GM03348 (cell line): ENCODE measurements at regions not wholly inside any gene's neighbourhood (a gene's known extent, or its start where the extent isn't known, plus 50 kb on each side); places are given as distances from the start of the nearest gene placed in this dataset.

Experiments used
- DNase-seq: peaks from one replicate; pipeline ENCODE4 v3.0.0; 2012; ENCODE audit warnings: low spot score

DNA sequence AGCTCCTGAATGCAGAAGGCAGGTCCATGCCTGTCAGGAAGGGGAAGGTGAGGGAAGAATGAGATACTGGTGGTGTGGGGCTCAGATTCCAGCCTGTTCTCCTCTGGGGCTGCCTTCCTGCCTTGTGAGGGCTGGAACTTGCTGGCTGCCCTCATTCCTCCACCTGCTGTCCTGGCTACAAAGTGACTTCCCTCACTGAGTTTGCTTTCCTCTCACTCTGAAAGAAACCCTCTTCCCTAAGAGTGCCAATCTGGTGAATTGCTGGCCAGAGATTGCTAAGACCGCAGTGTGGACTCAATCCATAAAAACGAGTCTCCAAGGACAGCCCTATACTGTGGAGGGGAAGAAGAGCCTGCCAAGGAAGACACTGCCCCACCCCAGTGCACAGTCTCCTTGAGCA, 664.4 kb upstream of the HS6ST1 start:
- DNase-seq = no peak

DNA sequence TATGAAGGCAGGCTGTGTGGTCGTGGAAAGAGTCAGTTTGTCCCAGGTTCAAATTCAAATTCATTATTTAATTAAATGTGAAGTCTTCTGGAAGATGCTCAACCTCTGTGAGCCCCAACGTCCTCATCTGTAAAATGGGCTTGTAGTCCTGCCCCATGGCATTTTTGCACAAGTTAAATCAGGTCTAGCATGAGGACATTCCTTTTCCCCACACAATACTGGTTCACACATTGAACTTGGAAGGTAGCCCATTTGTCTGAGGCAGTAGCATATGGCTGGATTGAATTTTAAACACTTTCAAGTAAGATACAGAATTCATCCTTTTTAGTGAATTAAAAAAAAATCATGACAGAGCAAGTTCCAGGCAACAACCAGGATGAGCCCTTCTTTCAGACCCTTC, 665.4 kb upstream of the HS6ST1 start:
- DNase-seq = no peak

DNA sequence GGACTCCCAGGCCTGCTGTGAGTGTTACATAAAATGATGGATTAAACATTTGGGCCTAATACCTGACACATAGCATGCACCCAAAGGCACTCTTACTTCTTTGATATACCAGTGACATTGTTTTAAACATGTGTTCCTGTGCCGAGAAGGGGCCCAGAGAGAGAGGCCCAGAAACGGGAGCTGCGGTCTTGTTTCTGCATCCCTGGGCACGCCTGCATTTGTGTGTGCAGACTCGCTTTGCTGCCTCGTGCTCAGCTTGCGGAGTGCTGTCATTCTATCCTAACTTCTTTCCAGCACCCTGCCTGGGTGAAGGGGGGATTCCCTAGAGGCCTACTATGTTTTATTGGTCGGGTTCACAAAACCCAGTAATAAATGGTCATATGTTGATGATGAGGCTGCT, 666.2 kb upstream of the HS6ST1 start:
- no peak for DNase-seq

DNA sequence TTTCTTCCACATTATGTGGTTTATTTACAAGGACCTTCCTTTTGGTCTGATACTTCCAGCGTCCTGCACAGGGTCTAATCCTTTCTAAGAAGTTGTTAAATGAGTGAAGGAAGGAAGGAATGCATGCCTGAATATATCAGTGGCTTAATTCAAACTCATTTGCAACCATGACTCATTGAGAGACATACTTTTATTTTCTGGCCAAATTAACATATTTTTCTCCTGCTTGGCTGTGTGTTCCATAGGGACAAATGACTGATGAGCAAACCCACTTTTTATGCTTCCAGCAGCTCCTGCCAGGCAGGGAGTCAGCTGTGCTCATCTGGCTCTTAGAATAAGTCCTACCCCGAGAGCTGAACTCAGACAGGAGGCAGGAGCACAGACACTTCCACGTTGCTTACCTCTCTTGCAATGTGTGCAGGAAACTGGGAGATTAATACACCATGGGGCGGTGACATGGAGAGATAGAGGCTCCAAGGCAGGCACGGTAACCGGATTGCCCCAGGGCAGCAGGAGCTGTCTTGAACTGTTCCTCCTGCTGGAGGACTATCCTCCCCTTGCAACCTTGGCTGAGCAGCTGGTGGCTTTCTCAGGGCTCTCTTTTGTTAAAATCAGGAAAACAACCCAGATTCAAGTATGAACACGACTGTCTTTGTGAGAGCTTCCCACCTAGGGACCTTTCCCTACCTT, 667.5 kb upstream of the HS6ST1 start:
- DNase-seq = no peak

DNA sequence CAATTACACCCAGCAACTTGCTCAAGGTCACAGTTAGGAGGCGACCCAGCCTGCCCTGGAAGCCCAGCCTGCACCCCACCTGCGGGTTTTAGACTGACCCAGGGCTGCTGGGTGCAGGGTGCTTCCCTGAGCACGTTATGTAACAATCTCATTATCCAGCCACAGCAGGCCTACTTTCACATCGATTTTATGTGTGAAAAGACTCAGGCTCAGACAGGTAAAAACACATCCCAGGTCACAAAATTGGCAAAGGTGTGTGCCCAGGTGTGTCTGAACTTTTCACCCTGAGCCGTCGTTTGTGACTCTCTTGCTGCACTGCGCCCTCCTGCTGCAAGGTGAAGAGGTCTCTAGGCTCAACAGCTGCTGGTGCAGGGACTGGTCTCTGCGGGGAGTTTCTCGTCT, 668.2 kb upstream of the HS6ST1 start:
- no peak for DNase-seq

DNA sequence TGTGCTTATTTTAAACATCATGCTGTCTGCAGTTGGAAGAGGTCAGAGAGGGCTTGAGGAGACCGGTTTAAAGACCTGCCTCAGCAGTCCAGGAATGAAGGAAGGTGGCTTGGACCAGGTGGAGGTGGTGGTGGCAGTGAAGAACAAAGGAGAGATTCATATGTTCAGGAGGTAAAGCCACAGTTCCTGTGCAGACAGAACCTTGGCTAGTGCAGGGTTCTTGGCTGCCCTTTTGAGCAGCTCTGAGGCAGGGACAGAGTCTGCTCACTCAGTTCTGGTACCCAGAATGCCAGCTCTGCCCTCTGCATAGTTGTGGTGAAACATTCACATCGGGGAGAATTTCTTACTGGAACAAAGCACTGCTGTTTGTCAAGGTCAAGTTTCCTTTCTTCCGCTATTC, 669.7 kb upstream of the HS6ST1 start:
- DNase-seq = no peak

DNA sequence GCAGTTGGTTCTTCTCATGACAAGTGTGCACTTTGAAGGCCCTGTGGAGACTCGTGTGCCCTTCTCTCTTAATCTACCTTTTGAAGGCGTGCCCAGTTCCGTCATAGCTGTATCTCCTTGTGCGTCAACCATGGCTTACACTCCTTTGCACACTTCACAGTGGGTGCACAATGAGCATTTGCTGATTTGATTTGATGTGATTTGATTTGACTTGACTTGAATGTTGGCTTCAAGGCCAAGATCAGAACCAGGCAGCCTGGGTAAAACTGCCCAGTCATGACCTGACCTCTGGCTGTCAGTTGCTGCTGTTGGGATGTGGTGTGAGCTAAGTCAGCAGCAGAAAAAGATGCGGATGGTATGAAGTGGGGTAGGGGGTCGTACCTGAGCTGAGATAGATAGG, 670.3 kb upstream of the HS6ST1 start:
- DNase-seq = no peak

DNA sequence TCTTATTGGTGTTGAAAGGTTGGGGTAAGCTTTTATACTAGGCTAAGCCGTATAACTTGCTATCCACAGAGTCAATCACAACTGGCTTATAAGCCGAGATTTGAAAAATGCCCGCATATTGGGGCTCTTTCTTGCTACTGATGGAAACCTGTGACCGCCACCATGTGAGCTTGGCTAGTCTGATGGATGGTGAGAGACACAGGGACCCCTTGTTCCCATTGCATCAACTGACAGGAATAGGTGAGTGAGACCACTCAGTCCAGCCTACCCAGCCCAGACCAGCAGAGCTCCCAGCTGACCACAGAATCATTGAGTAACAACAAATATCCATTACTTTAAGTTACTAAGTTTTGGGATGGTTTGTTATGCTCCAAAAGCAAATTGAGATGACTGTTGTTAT, 676.4 kb upstream of the HS6ST1 start:
- no peak for DNase-seq

DNA sequence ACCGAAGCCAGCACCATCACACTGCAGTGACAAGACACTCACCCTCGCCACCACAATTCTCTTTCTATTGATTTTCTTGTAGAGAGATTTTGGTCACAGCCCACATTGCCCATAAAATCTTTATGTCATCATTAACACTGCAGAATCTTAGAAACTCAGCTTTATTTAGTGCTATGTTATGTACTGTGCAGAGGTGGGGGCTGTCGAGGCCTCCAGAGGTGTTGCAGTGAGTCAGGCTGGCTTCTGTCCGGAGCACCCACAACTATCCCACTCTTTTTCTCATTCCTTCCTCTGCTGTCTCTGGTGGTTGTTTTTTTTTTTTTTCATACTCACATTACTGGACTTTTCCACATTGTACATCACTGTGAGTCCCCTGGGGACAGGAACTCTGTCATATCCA, 677.4 kb upstream of the HS6ST1 start:
- DNase-seq = no peak

DNA sequence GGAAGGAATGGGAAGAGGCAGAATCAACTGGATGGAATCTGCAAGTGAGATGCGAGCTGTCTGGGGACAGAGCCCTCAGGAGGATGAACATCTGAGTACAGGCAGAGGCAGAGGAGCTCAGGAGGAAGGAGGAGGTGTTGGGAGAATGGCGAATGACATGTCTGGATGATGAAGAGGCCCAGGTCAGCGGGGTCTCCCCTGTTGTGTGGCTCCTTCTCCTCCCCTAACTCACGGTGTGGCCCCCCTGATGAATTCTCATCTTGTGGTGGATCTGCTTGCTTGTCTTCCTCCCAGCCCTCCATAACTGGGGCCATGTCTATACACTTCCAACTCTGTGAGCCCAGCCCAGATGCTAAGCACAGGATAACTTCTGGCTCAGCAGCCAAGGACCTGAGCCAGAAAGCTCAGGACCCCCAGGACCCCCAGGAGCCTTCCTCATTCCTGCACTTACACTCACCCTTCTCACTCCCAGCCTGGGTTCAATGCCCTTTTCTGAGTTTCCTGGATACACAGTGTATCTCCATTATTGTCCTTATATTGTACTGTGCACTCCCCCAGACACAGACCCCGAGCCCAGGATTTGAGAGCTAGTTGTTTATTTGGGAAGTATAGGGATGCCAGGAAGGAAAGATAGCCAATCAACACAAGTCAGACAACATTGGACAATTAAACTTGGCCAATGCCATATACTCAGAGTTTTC, 678.6 kb upstream of the HS6ST1 start:
- DNase-seq = no peak

DNA sequence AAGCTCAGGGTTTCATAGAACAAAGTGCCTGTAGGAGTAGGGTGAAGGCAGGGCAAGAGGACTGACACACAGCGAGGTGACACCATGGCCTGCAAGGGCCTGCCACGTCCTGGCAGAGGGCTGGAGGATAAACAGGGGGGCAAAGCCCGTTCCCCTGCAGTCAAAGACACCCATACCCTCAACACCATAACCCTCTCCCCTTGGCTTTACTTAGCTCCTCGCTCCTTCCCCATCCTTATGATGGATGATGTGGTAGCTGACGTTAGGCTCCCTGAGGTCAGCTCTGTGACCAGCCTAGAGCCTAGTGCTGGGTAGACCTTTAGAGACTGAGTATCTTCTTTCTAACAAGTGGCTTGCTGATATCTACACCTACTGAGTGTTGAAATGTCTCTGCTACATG, 683.3 kb upstream of the HS6ST1 start:
- no peak for DNase-seq

DNA sequence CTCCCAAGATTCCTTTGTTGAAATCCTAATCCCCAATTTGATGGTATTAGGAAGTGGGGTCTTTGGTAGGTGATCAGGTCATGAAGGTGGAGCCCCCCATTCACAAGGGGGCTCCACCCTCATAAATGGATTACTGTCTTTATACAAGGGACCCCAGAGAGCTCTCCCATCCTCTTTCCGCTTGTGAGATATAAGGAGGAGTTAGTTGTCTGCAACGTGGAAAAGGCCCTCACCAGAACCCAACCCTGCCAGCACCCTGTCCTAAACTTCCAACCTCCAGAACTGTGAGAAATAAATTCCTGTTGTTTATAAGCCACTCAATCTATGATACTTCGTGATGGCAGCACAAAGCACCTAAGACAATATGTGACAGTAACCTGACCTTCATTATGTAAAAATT, 684.1 kb upstream of the HS6ST1 start:
- no peak for DNase-seq

DNA sequence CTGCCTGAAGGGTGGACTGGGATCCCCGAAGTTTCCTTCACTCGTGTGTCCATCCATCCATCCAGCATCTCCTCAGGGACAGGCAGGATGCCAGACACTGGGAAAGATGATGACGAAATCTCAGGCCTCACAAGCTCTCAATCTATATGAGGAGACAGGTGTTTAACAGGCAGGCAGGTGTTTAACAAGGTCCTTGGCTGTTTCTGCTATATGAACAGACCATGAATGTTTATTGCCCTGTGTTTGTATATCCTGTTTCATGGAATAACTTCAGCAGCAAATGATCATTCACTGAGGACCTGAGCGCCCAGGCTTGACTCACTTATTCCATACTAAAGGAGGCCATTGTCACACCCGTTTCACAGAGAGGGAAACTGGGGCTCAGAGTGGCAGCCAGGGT, 685.8 kb upstream of the HS6ST1 start:
- no peak for DNase-seq

DNA sequence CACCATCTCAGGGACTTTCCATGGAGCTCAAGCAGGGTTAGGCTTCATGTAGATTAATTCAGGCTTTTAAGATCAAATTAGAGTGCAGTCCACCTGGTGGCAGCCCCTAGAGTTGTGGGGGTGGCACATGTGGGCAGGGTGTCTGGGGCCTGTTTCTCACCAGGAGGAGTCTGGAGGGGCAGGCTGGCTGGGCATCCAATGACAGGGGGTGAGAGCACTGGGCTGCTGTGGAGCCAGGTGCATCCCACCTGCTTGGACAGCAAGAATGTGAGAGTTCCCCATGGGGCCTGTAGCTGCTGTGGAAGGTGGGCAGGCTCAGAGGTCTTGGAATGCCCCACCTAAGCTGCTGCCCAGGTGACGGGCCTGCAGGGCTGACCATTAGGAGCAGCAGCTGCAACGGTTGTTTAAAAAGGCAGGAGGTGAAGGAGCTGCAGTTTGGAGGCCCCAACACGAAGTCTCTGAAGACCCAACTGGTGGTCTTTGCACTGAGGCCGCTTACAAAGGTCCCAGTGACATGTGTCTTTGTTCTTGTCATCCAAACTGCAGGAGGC, 686.3 kb upstream of the HS6ST1 start:
- DNase-seq = no peak

DNA sequence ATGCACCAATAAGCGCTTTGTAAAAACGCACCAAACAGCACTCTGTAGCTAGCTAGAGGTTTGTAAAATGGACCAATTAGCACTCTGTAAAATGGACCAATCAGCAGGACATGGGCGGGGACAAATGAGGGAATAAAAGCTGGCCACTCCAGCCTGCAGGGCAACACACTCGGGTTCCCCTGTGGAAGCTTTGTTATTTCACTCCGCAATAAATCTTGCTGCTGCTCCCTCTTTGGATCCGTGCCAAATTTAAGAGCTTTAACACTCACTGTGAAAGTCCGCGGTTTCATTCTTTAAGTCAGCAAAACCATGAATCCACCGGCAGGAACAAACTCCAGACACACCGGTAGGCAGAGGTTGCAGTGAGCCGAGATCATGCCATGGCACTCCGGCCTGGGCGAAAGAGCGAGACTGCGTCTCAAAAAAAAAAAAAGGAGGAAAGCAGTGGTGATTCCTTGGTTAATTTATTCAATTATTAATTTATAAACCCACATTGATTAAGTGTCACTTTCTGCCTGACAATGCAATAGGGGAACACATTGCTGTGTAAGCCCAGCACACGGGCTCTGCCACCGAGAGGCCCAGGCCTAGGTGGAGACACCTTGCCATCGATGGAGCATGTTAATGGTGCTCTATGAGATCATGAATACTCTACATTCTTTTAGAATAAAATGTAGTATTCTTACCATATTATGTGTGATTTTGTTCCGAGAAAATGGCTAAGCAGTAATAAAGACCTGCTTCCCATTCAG, 687.6 kb upstream of the HS6ST1 start:
- no peak for DNase-seq

DNA sequence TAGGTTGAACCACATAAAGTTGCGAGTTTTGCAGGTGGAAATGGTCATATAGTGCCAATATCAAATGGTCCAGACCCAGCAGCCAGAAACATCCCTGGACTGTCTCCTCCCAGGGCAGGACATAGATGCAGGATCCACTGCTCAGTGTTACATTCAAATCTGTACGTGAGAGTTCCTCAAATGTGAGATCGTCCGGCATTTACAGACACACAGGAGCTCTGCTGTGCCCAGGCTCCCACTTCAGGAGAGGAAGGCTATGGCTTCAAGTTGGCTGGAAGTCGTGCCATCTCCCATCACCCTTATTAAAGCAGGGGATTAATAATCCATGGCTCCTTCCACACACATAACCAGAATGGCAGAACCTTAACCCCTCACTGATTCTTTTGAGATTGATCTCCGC, 688.2 kb upstream of the HS6ST1 start:
- no peak for DNase-seq

DNA sequence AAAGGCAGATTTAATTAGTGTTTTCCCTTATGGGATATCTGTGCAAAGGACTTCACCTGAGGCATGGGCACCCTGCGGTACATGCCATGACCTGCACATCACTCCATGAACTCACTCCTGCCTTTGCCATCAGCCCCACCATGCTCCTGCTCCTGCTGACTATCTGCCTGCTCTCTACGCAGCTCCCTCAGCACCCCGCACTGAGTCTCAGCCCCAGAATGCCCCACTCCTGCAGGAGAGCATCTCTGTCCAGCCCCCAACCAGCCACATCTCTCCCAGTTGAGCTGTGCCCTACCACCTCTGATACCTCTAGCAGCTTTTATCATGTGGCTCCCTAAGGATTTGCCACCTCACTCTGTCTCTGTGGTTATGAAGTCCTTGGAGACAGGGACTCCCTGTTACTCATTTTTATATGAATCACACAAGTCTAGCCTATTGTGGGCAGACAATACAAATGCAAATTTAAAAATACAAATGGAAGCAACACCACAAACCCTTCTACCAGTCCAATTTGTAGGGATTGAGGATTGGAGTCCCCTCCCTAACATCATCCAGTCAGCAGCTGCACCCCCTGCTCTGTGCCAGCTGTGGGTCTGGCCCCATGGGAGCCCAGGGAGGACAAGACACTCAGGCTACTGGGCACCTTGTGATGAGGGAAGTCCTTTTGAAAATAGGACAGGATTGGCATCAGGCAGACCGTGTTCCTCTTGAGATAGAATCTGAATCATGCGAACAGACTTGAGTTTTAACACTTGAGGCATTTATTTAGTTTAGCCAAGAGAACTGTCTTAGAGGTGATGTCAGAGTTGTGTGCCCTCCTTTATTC, 689.6 kb upstream of the HS6ST1 start:
- DNase-seq = no peak

DNA sequence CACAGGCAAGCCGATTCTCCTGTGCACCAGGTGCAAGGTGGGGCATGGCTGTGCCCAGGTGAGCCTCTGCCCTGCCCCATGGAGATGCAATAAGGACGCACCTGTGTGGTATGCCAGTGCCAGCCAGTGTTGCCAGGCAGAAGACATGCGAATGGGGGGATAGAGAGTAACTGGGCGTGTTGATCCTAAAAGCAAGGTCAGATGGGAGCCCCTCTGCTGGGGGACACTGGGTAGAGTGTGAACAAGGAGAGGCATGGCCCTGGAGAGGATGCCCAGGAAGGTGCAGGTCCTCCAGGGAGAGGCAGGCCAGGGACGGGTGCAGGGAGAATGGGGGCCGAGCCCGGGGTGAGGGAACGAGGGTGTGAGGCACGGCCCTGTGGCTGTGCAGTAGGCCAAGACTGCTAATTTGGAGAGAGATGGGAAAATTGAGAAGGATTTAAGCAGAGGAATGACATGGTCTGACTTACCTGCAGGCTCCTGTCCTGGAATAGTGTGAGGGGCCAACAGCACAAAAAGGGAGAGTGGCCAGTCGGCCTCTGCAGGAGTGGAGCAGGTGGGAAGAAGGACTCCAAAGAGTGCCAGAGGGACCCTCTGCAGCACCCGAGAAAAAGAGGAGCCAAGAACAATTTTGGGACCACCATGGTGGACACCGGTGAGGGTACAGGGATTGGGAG, 690.4 kb upstream of the HS6ST1 start:
- DNase-seq = no peak

DNA sequence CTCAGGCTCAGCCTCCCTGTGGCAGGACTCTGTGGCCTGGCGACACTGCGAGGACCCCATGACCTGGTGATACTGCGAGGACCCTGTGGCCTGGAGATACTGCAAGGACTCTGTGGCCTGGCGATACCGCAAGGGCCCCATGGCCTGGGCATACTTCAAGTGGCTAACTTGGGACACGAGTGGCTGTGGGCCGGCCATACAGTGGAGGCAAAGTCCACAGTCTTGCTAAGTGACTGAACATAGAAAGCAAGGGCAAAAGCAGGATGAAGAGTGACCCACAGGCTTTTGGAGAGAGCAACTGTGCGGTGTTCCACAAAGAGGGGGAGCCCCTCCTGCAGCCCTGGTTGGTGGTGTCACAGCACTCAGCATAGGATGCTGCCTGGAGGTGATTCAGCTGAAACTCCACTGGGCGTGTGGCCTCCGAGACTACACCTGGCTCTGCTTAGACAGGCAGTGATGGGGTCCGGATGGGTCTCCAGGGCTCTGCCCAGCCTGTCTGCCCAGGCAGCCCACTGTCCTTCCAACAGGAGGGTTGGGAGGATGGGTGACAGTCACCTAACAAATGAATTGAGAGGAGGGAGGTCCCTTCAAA, 691.0 kb upstream of the HS6ST1 start:
- no peak for DNase-seq

DNA sequence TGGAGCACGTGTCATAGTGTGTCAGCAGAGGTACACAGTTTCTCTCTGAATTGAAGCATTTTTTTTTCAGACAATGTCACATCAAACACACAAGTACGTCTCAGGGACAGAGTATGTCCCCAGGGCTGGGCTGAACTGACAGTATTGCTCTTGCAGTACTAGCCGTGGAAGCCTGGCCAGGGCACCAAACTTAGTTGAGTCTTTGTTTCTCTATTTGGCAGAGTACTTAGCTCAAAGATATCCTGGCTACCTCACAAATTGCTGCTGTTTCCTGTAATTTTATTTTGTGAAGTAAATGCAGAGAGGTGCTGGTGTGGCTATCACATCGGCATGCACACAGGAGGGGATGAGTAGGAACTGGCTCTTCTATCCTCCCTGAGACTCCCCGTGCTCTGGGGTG, 691.6 kb upstream of the HS6ST1 start:
- DNase-seq = no peak

DNA sequence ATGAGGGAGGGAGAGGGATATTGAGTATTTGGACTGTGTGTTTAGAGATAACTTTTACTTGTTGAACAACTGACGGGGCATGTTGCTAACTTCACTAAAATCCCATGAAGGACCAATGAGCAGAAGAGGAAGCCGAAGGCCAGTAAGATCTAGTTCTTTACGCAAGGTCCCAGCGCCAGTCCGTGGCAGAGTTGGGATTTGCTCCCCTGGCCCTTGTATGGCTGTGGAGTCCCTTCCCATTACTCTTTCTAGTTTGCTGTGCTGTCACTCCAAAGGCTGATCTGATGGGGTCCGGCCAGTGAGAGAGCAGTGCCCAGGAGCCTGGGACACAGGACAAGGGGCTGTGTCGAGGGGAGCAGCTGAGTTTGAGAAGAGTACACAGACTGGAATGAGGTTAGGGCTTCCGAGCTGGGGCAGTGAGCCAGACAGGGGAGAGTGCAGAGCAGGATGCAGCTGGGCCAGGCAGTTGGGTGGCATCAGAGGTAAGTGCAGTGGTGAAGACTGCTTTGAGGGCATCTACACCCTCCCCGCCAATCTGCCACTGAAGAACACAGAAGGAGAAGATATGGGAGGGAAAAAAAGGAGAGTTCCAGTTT, 692.9 kb upstream of the HS6ST1 start:
- DNase-seq = no peak
